ENCODE measurements at regions not wholly inside any gene's neighbourhood (a gene's known extent, or its start where the extent isn't known, plus 50 kb on each side); places are given as distances from the start of the nearest gene placed in this dataset.

DNA sequence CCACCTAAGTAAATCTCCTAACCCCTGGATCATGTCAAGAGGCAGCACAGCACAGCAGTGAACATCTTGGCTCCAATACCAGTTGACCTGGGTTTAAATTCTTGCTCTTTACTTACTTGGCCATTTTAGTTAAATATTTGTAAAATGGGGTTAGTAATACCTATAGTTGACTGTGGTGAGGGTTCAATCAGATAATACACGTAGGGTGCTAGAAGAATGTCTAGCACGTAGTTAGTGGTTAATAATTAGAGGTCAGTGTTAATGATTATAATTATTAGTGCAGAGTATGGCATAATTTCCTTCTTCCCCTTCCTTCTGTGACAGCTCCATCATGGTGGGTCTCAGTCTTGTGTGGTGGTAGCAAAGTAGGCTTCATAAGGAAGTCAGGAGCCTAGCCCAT, 520.8 kb downstream of the INSC start:
- no peaks in the 10 kb centered on the region for H3K4me1 ChIP-seq
- H3K9me3 ChIP-seq: no peaks in the 10 kb centered on the region
- 80 to 97% methylated on average over 1 to 2 of the region's 2 CpGs for WGBS, 2 donors (ENCODE audit: low coverage in 1 of 2)
- H3K27ac ChIP-seq: no peak overlapping the region
- H3K36me3 ChIP-seq: no peaks in the 10 kb centered on the region
- H3K27me3 ChIP-seq: no peaks in the 10 kb centered on the region
- ATAC-seq: no peak
- H3K4me3 ChIP-seq: no peak overlapping the region
- no peak for TF ChIP-seq EP300 (IDR thresholded peaks at IDR 0.05)
- TF ChIP-seq POLR2AphosphoS5 (IDR thresholded peaks at IDR 0.05): no peak
- TF ChIP-seq CTCF (IDR thresholded peaks at IDR 0.05): no peak
- no peak for TF ChIP-seq POLR2A (IDR thresholded peaks at IDR 0.05)

- Histone ChIP-seq H3K4me3 (no peak overlapping the region), H3K4me1 (no peaks in the 10 kb centered on the region), H3K27ac (no peak overlapping the region), H3K9me3 (no peaks in the 10 kb centered on the region), H3K36me3 (no peaks in the 10 kb centered on the region), H3K27me3 (no peaks in the 10 kb centered on the region)
- no peak for ATAC-seq
- no peak for TF ChIP-seq POLR2AphosphoS5 (IDR thresholded peaks at IDR 0.05)
- no peak for TF ChIP-seq POLR2A (IDR thresholded peaks at IDR 0.05)
- WGBS, 2 donors (ENCODE audit: low coverage in 1 of 2): 72 to 96% methylated on average over 3 of the region's 3 CpGs
Observed at GRCh38 chr11:15636521-15637089, 521.9 kb downstream of the INSC start.

DNA sequence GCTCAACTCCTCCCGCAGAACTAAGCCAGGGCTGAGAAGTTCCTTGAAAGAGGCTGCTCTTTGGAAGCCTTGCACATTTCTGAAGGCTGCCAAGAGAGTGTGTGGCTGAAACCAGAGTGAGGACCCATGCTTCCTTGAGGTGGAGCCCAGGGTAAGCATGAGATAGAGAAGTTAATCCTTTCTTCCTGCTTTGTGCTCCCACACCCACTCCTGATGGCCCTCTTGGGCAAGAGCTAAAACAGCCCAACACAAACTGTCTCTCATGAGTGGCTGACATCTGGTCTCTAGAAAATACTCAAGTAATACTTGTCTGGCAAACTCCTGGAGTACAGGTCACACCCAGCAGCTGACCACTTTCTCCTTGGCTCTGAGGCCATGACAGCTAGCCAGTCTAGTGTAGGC, 523.7 kb downstream of the INSC start:
- ATAC-seq: peak; percentile 65
- WGBS, 2 donors (ENCODE audit: low coverage in 1 of 2): no CpG with 5 or more reads among the region's 1 CpG
- Histone ChIP-seq H3K36me3 (no peaks in the 10 kb centered on the region), H3K9me3 (no peaks in the 10 kb centered on the region), H3K27me3 (no peaks in the 10 kb centered on the region), H3K27ac (no peak overlapping the region), H3K4me3 (no peak overlapping the region), H3K4me1 (no peaks in the 10 kb centered on the region)
- TF ChIP-seq CTCF (IDR thresholded peaks at IDR 0.05) (no peak), POLR2A (IDR thresholded peaks at IDR 0.05) (no peak), POLR2AphosphoS5 (IDR thresholded peaks at IDR 0.05) (no peak), EP300 (IDR thresholded peaks at IDR 0.05) (no peak)

GRCh38 chr11:15640318-15640717, 525.6 kb downstream of the INSC start:
- H3K27ac ChIP-seq: no peak overlapping the region
- TF ChIP-seq CTCF (IDR thresholded peaks at IDR 0.05) (no peak), POLR2AphosphoS5 (IDR thresholded peaks at IDR 0.05) (no peak), POLR2A (IDR thresholded peaks at IDR 0.05) (no peak), EP300 (IDR thresholded peaks at IDR 0.05) (no peak)
- ATAC-seq: no peak

DNA sequence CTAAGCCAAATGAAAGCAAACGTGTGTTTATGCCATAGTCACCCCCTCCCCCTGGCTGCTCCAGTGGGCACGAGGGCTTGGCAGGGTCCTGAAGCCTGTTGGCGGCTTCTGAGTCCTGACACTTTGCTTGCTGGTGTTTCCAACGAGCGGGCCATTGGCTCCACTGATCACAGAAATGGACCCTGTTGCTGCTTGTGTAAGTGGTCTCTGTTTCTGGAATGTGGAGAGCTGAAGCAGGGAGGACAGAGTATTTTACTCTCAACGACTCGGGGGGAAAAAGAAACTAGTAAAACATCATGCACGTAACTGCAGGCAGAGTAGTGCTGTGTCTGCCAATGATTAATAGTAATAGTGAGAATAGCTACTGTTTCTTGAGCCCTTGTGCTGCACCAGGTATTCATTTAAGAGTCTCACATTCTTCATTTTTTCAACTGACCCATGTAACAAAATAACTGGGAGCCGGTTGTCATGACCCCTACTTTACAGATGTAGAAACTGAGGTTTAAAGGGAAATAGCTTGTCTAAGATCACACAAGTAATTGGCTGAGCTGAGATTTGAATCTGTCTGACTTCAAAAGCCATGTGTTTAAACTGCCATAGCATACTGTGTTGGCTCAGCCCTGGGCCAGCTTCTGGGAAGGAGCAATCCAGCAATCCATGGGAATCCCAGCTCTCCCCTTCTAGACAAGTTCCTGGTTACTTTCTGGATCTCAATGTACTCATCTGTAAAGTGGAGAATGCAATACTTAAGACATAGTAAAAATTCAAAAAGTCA, 526.7 kb downstream of the INSC start:
- TF ChIP-seq EP300 (IDR thresholded peaks at IDR 0.05): no peak
- TF ChIP-seq POLR2AphosphoS5 (IDR thresholded peaks at IDR 0.05): no peak
- Histone ChIP-seq H3K27ac (no peak overlapping the region), H3K9me3 (no peaks in the 10 kb centered on the region), H3K4me3 (no peak overlapping the region), H3K36me3 (no peaks in the 10 kb centered on the region), H3K4me1 (no peaks in the 10 kb centered on the region), H3K27me3 (no peaks in the 10 kb centered on the region)
- 27 to 61% methylated on average over 3 to 5 of the region's 9 CpGs for WGBS, 2 donors (ENCODE audit: low coverage in 1 of 2)
- no peak for ATAC-seq

More at GRCh38 chr11:15640318-15640717, 525.6 kb downstream of the INSC start:
- 76% methylated on average over 9 of the region's 9 CpGs; no CpG with 5 or more reads in 1 of the 2 donors for WGBS, 2 donors (ENCODE audit: low coverage in 1 of 2)
- no peak overlapping the region for H3K4me3 ChIP-seq
- H3K4me1 ChIP-seq: no peaks in the 10 kb centered on the region
- no peaks in the 10 kb centered on the region for H3K36me3 ChIP-seq
- no peaks in the 10 kb centered on the region for H3K27me3 ChIP-seq
- no peaks in the 10 kb centered on the region for H3K9me3 ChIP-seq

- no peak overlapping the region for H3K27ac ChIP-seq
- H3K9me3 ChIP-seq: no peaks in the 10 kb centered on the region
- WGBS, 2 donors (ENCODE audit: low coverage in 1 of 2): 67% methylated on average over 1 of the region's 1 CpG; no CpG with 5 or more reads in 1 of the 2 donors
- peaks cover 0 to 8% (median 0%) of the 10 kb centered on the region in 3 donors for H3K4me1 ChIP-seq
- no peak overlapping the region for H3K4me3 ChIP-seq
- TF ChIP-seq CTCF (IDR thresholded peaks at IDR 0.05): no peak
- no peak for TF ChIP-seq POLR2A (IDR thresholded peaks at IDR 0.05)
- TF ChIP-seq EP300 (IDR thresholded peaks at IDR 0.05): no peak
- no peak for TF ChIP-seq POLR2AphosphoS5 (IDR thresholded peaks at IDR 0.05)
- no peaks in the 10 kb centered on the region for H3K36me3 ChIP-seq
- no peaks in the 10 kb centered on the region for H3K27me3 ChIP-seq
- no peak for ATAC-seq
Observed at GRCh38 chr11:15645201-15645600, 530.5 kb downstream of the INSC start.
